CD14-positive monocyte (primary cell): ENCODE measurements at regions not wholly inside any gene's neighbourhood (a gene's known extent, or its start where the extent isn't known, plus 50 kb on each side); places are given as distances from the start of the nearest gene placed in this dataset.

Experiments
- DNase-seq, 3 donors: peaks; one replicate each; pipeline ENCODE4 v3.0.0-alpha.2; 2011 to 2022
- H2AFZ ChIP-seq: 2 replicates; pipeline ENCODE4 v1.6.0; 2012; ENCODE audit warnings: mild to moderate bottlenecking, low read depth, low read length, inconsistent platforms; ENCODE audit not compliant: insufficient read depth, poor library complexity, severe bottlenecking
- H3K27ac ChIP-seq, 2 donors: 1 replicate in 1 of 2; 2 replicates in 1 of 2; pipeline ENCODE4 v1.5.1; 2012 to 2013; ENCODE audit warnings: low read length in 2 of 2, control low read depth in 1 of 2, inconsistent platforms in 1 of 2, low read depth in 1 of 2, mild to moderate bottlenecking in 1 of 2
- H3K27me3 ChIP-seq, 2 donors: one replicate each; pipeline versions ENCODE4 v1.6.0 to v1.6.1; 2011 to 2013; ENCODE audit warnings: low read length in 2 of 2; ENCODE audit not compliant: control insufficient read depth in 2 of 2, insufficient read depth in 2 of 2
- H3K36me3 ChIP-seq, 2 donors: replicated peaks in 1 of 2; 1 replicate in 1 of 2; 2 replicates in 1 of 2; pipeline versions ENCODE4 v1.5.1 to v1.6.1; 2012 to 2013; ENCODE audit warnings: low read length in 2 of 2, control low read depth in 1 of 2, inconsistent platforms in 1 of 2, mild to moderate bottlenecking in 1 of 2; ENCODE audit not compliant: insufficient read depth in 2 of 2, control insufficient read depth in 1 of 2
- H3K4me1 ChIP-seq, 2 donors: 1 replicate in 1 of 2; 2 replicates in 1 of 2; pipeline versions ENCODE4 v1.5.1 to v1.6.1; 2012 to 2013; ENCODE audit warnings: low read length in 2 of 2, control low read depth in 1 of 2, inconsistent platforms in 1 of 2, mild to moderate bottlenecking in 1 of 2, moderate library complexity in 1 of 2; ENCODE audit not compliant: insufficient read depth in 2 of 2, control insufficient read depth in 1 of 2
- H3K4me2 ChIP-seq: replicated peaks from 2 replicates; pipeline ENCODE3; 2012; ENCODE audit warnings: low read length, moderate library complexity, mild to moderate bottlenecking; ENCODE audit not compliant: poor library complexity, severe bottlenecking; ENCODE audit errors: extremely low read depth
- H3K4me3 ChIP-seq, 3 experiments: fragments of 200-600 bp in 1 of 3; sonication (generic) in 1 of 3; replicated peaks in 1 of 3; 1 replicate in 2 of 3; 2 replicates in 1 of 3; pipeline ENCODE4 v1.5.1; 2011 to 2013; ENCODE audit warnings: low read length in 3 of 3, mild to moderate bottlenecking in 3 of 3, control low read depth in 2 of 3, low read depth in 2 of 3, inconsistent platforms in 1 of 3, moderate library complexity in 1 of 3
- H3K79me2 ChIP-seq: 2 replicates; pipeline ENCODE4 v1.6.0; 2012; ENCODE audit warnings: mild to moderate bottlenecking, control low read depth, inconsistent platforms, low read length, moderate library complexity; ENCODE audit not compliant: insufficient read depth
- H3K9ac ChIP-seq: 2 replicates; pipeline ENCODE4 v1.6.0; 2017; ENCODE audit warnings: low read length, mild to moderate bottlenecking; ENCODE audit not compliant: insufficient read depth, poor library complexity, severe bottlenecking
- H3K9me3 ChIP-seq, 2 donors: replicated peaks in 1 of 2; 1 replicate in 1 of 2; 2 replicates in 1 of 2; pipeline versions ENCODE4 v1.5.1 to v1.6.1; 2012 to 2013; ENCODE audit warnings: low read length in 2 of 2, control low read depth in 1 of 2; ENCODE audit not compliant: control insufficient read depth in 1 of 2, insufficient read depth in 1 of 2
- H4K20me1 ChIP-seq: 2 replicates; pipeline ENCODE4 v1.6.0; 2012; ENCODE audit warnings: mild to moderate bottlenecking, low read length, control low read depth, moderate library complexity; ENCODE audit not compliant: insufficient read depth
- H3K27ac Mint-ChIP-seq, 7 donors: one replicate each; pipeline ENCODE4 v1.8.0; 2020; ENCODE audit warnings: mild to moderate bottlenecking in 7 of 7, mixed read lengths in 7 of 7, moderate library complexity in 6 of 7, inconsistent platforms in 2 of 7
- H3K27me3 Mint-ChIP-seq, 3 donors: one replicate each; pipeline ENCODE4 v1.8.0; 2021 to 2022; ENCODE audit warnings: low read depth in 3 of 3, mild to moderate bottlenecking in 3 of 3, mixed read lengths in 3 of 3, moderate library complexity in 3 of 3, inconsistent platforms in 1 of 3
- H3K36me3 Mint-ChIP-seq, 2 donors: one replicate each; pipeline ENCODE4 v1.8.0; 2020; ENCODE audit warnings: mixed read lengths in 2 of 2, inconsistent platforms in 1 of 2, mild to moderate bottlenecking in 1 of 2
- H3K4me1 Mint-ChIP-seq: one replicate; pipeline ENCODE4 v1.8.0; 2020; ENCODE audit warnings: mild to moderate bottlenecking, mixed read lengths
- H3K4me3 Mint-ChIP-seq, 2 donors: one replicate each; pipeline ENCODE4 v1.8.0; 2020; ENCODE audit warnings: mild to moderate bottlenecking in 2 of 2, mixed read lengths in 2 of 2, moderate library complexity in 1 of 2
- H3K9me3 Mint-ChIP-seq, 7 donors: one replicate each; pipeline ENCODE4 v1.8.0; 2020 to 2022; ENCODE audit warnings: mixed read lengths in 7 of 7, mild to moderate bottlenecking in 6 of 7, moderate library complexity in 6 of 7, inconsistent platforms in 2 of 7
- CTCF ChIP-seq: fragments of 200-600 bp; IDR thresholded peaks from one replicate; pipeline ENCODE4 v1.8.0; 2022; ENCODE audit warnings: antibody characterized with exemption, mild to moderate bottlenecking
- WGBS: methylation state at CpG from one replicate; pipeline ENCODE4 v1.1.5; 2013; ENCODE audit warnings: missing lambda C conversion rate; ENCODE audit not compliant: insufficient coverage; 5-methylcytosine and 5-hydroxymethylcytosine counted together
- intact Hi-C, 2 donors: fragments of 100-400 bp; cut with micrococcal nuclease; formaldehyde crosslinking; loops; one replicate each; pipeline versions ENCODE4 v1.15.0 to v1.15.1; 2023

DNA sequence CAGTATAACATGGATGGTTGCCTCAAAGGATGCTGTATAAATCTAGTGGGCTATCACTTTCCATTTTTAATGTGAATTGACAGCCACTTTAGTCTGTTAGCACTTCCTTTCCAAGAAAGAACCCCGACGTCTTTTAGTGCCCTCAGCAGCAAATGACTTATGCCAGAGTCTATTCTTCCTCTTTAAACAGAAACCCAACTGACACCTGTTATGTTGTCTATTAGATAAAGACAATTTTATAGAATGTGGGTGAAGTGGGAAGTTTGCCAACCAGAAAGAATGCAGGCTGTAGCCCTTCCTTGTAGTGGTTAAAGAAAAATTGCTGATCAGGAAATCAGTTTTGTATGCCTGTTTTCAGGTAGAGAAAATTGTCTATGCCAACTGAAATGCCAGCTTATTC, 344.9 kb downstream of the ZNF326 start:
- TF ChIP-seq CTCF: no peak
- H3K4me1 ChIP-seq: peaks cover 8% of the 10 kb centered on the region in 2 donors
- no peaks in the 10 kb centered on the region for H3K79me2 ChIP-seq
- Mint-ChIP-seq H3K9me3 (no peaks in the 10 kb centered on the region), H3K27me3 (peaks cover 4 to 20% (median 10%) of the 10 kb centered on the region in 3 donors), H3K36me3 (no peaks in the 10 kb centered on the region), H3K4me1 (peaks cover 11% of the 10 kb centered on the region), H3K4me3 (no peak overlapping the region), H3K27ac (no peak overlapping the region)
- no CpG with 5 or more reads among the region's 2 CpGs for WGBS
- no peak overlapping the region for H3K9ac ChIP-seq
- H4K20me1 ChIP-seq: no peaks in the 10 kb centered on the region
- H3K27me3 ChIP-seq: peaks cover 14 to 19% of the 10 kb centered on the region in 2 donors
- H3K36me3 ChIP-seq: no peaks in the 10 kb centered on the region
- no peak for DNase-seq
- no peak overlapping the region for H3K4me2 ChIP-seq
- no peaks in the 10 kb centered on the region for H3K9me3 ChIP-seq
- H3K27ac ChIP-seq: no peak overlapping the region
- no peak overlapping the region for H3K4me3 ChIP-seq
- intact Hi-C loops: no loop called here
- no peak overlapping the region for H2AFZ ChIP-seq

DNA sequence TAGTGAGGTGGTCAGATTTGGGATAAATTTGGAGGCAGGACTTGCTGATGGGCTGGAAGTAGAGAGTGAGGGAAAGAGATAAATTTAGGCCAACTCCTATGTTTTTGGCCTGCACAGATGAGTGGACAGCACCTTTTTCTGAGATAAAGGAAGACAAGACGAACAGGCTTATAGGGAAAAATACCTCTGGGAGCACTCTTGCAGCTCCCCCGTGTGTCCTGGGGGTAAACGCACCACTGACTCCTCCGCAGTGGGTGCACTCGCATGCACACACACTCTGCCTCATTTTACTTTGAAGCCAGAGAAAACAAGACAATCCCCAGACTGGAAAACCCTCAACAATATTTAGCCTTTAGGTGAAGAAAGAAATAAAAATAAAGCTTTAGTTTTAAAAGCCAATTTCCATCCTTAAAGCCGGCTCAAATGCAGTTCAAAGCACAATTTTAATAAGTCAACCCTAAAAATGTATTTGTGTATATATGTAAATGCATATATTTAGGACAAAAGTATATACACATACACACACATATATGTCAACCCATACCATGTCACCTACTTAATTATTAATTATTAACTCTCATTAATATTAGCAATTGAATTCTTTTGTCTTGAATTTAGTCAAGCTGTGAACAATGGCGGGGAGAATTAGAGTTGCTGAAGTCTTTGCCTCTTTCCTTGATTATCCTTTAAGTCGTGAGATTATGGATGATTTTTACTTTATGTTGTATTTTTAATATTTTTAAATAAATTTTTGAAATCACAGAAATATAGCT, 341.8 kb downstream of the ZNF326 start:
- H3K36me3 ChIP-seq: no peaks in the 10 kb centered on the region
- intact Hi-C loops: no loop called here
- no peaks in the 10 kb centered on the region for H4K20me1 ChIP-seq
- no peak overlapping the region for H3K4me2 ChIP-seq
- no peaks in the 10 kb centered on the region for H3K36me3 Mint-ChIP-seq
- H3K9me3 ChIP-seq: no peaks in the 10 kb centered on the region
- H3K4me3 ChIP-seq: no peak overlapping the region
- no peak for DNase-seq
- H3K9me3 Mint-ChIP-seq: no peaks in the 10 kb centered on the region
- H3K4me1 Mint-ChIP-seq: peaks cover 11% of the 10 kb centered on the region
- no peaks in the 10 kb centered on the region for H3K79me2 ChIP-seq
- peaks cover 8% of the 10 kb centered on the region in 2 donors for H3K4me1 ChIP-seq
- no peak overlapping the region for H3K4me3 Mint-ChIP-seq
- H2AFZ ChIP-seq: no peak overlapping the region
- no peak overlapping the region for H3K27ac ChIP-seq
- peaks cover 4 to 17% (median 12%) of the 10 kb centered on the region in 3 donors for H3K27me3 Mint-ChIP-seq
- H3K27ac Mint-ChIP-seq: no peak overlapping the region
- WGBS: 100% methylated on average over 1 of the region's 8 CpGs
- TF ChIP-seq CTCF: no peak
- no peak overlapping the region for H3K9ac ChIP-seq
- H3K27me3 ChIP-seq: peaks cover 7 to 19% of the 10 kb centered on the region in 2 donors
